Activated CD4-positive, alpha-beta T cell treated with anti-CD3 and anti-CD28 coated beads, Interleukin-2, amount 50 U/mL, for 4 hours (primary cell): ENCODE measurements at regions not wholly inside any gene's neighbourhood (a gene's known extent, or its start where the extent isn't known, plus 50 kb on each side); places are given as distances from the start of the nearest gene placed in this dataset.
"Not testable (repeated sequence)": the region's sequence is repeated elsewhere in the genome, so short reads cannot be mapped to it uniquely, and the experiment has no call there.

Experiments used
- DNase-seq, 2 experiments: peaks; one replicate each; pipeline ENCODE4 v3.0.0-alpha.2; 2020

DNA sequence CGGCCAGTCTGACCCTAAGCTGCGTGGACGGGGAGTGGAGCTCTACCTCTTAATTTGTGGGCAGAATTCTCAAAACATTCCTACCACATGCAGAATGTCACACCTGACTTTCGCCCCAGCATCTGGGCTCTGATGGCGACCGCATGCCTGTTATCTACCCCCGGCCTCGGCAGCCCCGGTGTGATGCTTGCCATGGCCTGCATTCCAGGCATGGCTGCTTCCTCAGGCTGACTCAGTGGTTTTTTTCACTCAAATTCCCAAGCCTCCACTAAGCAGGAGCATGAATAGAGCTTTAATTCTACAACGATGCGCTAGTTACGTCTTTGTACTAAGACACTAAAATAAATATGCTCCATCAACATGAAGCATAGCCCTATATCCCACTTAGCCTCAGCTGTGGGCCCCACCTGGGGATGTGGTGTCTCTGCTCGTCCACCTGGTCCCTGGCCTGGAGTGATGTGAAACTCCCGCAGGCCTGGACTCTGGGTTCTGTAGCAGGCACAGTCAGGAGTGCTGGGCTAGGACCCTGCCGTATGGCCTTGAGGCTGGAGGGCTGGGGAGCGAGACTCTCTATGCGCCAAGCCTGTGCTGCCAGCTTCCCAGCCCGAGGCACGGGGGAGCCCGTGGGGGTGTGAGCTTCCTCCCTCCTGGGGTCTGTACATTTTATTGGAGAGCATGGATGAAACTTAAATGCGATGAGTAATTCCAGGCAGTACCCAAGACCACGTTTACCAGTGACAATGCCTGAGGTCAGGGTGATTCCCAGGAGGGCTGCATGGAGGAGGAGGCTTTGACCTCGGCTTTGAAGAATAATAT is 153.2 kb downstream of the CTTN start:
- DNase-seq = no peak

GRCh38 chr11:70552167-70553150 is 154.1 kb downstream of the CTTN start:
- DNase-seq = no peak

GRCh38 chr11:70555078-70555477 is 156.7 kb downstream of the CTTN start:
- DNase-seq = no peak

DNA sequence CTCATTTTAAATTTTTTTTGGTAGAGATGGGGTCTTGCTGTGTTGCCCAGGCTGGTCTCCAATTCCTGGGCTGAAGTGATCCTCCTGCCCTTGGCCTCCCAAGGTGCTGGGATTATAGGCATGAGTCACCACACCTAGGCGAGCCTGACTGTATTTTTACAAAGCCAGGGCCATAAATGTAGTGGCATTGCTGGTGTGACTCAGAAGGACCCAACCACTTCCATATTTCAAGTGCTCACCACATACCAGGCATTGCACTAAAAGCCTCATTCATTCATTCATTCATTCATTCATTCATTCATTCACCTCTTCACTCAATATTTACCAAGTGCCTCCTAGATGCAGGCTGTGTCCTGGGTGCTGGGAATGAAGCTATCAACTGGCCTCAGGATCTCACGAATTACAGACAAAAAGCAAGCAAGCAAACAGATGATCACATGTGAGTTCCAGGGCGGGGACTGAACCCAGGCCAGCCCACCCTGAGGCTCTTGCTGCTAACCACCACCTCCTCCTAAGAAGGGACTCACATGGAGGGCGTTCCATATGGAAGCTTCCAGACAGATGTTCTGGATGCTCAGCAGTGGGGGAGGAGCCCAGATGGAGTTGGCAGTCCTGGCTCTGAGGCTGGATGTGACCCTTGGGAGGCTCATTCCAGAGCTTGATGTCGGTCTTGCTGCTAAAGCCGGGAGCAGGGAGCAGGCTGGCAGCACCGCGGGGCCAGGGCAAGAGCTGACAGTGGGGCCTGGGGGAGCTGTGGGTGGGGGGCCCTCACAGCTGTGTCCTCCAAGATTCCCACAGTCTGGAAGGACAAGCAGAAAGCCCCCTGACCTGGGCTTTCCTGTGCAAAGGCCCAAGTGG is 158.8 kb downstream of the CTTN start:
- DNase-seq = no peak

GRCh38 chr11:70557742-70558485 is 159.6 kb downstream of the CTTN start:
- DNase-seq = no peak

DNA sequence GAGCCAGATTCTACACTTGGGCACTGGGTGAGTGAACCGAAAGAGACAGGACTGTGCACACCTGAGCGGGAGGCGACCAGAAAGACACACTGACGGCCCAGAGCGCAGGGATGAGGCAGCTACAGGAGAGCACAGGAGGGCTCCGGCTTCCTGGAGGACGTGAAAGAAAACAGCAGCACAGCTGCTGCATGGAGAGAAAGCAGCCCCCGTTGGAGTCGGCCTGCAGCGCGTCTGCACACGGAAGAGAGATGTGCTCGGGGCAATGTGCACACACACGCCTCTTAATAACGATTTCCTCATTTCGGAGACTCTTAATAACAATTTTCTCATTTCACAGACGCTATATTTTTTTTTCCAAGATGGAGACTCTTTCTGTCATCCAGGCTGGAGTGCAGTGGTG is 160.4 kb downstream of the CTTN start:
- no peak for DNase-seq

DNA sequence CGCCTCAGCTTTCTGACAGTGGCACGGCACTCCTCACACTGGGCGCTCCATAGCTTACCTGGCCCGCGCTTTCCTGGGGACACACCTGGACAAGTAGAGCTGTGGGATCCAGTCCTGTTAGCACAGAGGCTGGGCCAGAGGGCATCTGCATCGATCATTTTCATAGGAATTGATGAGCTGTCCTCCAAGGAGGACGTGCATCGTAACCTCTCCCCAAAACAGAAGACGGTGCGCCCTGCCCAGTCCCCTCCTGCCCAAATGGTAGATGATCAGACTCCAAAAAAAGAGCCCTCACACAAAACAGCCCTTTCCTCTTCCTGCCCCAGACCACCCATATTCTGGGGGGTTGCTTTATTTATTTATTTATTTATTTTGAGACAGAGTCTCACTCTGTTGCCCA is 161.2 kb downstream of the CTTN start:
- DNase-seq = no peak

DNA sequence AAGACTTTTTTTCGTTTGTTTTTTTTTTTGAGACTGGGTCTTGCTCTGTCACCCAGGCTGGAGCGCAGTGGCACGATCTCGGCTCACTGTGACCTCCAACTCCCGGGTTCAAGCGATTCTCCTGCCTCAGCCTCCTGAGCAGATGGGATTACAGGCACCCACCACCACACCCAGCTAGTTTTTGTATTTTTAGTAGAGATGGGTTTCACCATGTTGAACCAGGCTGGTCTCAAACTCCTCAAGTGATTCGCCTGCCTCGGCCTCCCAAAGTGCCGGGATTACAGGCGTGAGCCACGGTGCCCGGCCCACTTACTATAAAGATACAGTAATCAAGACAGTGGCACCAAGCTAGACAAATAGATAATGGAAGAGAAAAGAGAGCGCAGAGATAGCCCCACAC is 162.3 kb downstream of the CTTN start:
- DNase-seq = not testable (repeated sequence)

GRCh38 chr11:70566768-70567530 is 168.6 kb downstream of the CTTN start:
- DNase-seq = no peak

DNA sequence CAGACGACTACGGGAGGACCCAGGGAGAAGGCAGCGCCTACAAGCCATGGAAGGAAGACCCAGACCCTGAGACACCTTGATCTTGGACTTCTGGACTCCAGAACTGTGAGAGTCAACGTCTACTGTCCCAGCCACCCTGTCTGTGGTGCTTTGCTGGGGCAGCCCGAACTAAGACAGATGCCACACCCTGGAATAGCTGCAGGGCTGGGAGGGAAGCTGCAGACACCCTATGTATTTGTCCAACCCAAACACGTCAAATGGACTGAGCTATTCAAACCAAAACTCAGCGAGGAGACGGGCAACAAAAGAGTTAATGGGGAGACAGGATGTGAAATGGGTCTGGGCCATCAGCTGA is 169.3 kb downstream of the CTTN start:
- DNase-seq = no peak

- no peak for DNase-seq
Observed at GRCh38 chr11:70568035-70568813, 169.9 kb downstream of the CTTN start.

DNA sequence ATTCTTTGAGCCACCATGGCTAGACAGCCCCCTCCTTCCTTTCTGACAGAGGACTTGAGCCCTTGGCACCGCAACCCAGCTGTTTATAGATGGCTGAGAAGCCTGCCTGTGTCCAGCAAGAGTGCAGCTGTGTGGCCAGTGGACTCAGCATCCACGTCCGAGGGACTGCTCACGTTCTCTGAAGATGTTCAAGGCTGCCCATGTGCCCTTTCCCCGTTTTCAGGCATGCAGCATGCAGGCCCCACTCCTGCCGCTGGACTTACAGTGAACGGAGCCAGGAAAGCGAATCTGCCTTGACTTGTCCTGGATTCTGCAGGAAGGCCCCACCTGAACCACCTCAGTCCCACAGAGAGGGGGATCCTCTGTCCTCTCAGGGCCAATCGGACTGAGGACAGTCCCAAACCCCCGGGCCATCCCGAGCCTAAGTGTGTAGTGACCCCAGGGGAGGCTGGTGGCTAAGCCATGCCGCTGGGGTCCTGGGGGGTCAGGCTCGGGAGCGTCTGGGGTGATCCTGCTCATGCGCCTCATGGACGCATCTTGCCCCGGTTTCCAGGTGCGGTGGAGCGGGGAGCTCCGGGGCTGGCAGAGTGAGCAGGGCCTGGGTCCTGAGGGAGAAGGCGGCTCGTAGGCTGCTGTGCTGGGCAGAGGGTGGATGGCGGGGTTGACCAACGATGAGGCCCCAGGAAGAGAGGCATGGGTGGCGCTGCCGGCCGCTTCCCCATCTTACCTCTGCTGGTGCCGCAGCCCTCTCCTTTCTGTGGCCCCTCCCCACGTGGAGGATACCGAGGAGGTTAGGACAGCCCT is 170.7 kb downstream of the CTTN start:
- DNase-seq = no peak

DNA sequence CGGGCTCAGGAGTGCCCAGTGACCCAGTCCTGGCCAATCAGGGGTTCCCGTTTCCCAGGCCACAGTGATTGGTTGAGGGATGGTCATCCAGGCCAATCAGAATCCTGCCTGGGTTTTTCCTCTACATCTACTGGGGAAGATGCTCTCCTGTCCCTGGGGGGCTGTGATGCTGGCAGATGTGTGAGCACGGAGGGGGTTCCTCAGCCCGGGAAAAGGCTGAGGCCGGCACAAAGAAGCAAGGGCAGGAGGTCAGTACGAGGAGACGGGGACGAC is 171.2 kb downstream of the CTTN start:
- no peak for DNase-seq

- no peak for DNase-seq
Observed at GRCh38 chr11:70569996-70570692, 171.8 kb downstream of the CTTN start.

DNA sequence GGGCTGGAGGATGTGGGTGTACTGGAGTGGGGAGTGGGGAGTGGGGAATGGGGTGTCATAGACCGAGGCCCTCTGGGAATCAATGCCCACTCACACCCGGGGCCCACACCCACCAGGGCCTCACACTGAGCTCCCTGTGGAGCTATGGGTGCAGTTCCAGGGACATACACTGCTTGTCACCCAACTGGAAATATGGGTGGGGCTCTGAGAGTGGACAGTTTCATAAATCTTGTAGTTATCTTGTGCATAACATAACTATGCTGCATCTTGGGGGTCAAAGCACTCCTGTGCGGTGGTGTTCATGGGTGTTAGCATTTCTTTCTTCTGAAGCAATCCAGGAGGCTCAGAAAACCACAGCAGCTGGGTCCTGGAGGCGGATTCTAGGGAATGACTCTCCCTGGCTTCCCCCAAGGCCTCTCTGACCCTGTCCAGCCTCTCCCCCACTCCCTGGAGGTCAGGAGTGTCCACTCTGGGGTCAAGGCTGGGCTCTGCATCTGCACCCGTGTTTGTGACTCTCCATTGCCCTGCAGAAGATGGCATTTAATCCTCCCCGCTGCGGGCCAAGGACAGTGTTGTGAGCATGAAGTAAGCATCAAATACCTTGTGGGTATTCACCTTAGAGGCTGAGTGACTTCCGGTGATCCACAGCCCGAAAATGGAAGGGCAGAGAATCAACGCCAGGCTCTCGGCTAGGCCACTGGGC is 172.5 kb downstream of the CTTN start:
- DNase-seq = no peak

GRCh38 chr11:70572974-70573260 is 174.6 kb downstream of the CTTN start:
- no peak for DNase-seq

DNA sequence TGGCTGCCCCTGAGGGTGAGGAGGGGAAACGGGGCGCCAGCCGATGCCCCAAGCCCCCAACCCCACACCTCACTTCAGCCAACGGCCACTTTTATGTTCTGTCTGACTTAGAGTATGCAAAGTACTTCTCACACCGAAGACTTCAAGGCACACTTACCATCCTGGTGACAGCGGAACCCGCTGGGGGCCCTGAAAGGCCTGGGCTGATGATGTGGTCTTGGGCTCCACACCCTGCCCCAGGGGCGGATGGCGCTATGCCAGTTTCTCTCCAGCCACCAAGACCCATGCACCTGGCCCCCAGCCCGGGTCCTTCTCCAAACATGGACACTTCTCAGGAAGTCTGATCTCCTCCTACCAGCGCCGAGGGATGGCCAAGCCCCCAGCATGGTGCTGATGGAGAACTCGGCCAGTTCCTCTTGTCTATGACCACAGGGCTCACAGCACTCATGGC is 175.4 kb downstream of the CTTN start:
- no peak for DNase-seq

- DNase-seq = no peak
Observed at GRCh38 chr11:70574725-70575347, 176.5 kb downstream of the CTTN start.
